ENCODE measurements at regions not wholly inside any gene's neighbourhood (a gene's known extent, or its start where the extent isn't known, plus 50 kb on each side); places are given as distances from the start of the nearest gene placed in this dataset.

- TF ChIP-seq CTCF (IDR thresholded peaks at IDR 0.05; ENCODE audit: unreplicated experiment): no peak
- POLR2A ChIA-PET: interaction anchor here (0.6 to 1.1 kb wide), 5 partner anchors 9 to 149 kb away, joined by 3 to 4 read pairs (median 3); no protein-coding TSS in a partner anchor
- H3K4me1 Mint-ChIP-seq (ENCODE audit: insufficient read depth, unreplicated experiment): peaks cover 23% of the 10 kb centered on the region
- no TSS peak for BruUV-seq (replicated peaks)
- no peaks in the 10 kb centered on the region for H3K36me3 Mint-ChIP-seq (ENCODE audit: insufficient read depth, unreplicated experiment)
- DNase-seq (ENCODE audit: unreplicated experiment): peak; percentile 29
- no peak overlapping the region for H3K4me3 Mint-ChIP-seq (ENCODE audit: unreplicated experiment)
- H3K27me3 Mint-ChIP-seq (ENCODE audit: insufficient read depth, unreplicated experiment): no peaks in the 10 kb centered on the region
- intact Hi-C loops (cut with micrococcal nuclease): no loop called here
- peak overlapping the region; percentile 91 for H3K27ac Mint-ChIP-seq (ENCODE audit: low read depth, unreplicated experiment)
- CTCF ChIA-PET: no interaction called here
- H3K9me3 Mint-ChIP-seq (ENCODE audit: unreplicated experiment): peaks cover 7% of the 10 kb centered on the region
Observed at GRCh38 chr2:122422384-122422991, 667.0 kb downstream of the TSN start.

DNA sequence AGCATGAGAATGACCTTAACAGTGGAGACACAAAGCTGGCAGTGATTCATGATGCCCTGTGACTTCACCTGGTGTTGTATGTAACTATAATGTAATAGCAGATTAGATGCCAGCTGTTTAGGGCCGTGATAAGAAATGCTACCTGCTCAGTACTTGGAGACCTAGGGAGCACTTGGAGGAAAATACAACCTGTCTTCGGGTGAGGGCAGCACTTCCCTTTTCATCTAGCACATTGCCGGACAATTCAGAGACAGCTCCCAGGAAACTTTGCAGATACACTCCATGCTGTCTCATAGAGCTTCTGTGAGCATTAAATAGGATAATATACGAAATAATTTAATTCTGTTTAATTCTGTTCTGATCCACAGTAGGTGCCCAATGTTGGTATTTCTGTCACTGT is 668.5 kb downstream of the TSN start:
- Mint-ChIP-seq H3K27ac (ENCODE audit: low read depth, unreplicated experiment) (no peak overlapping the region), H3K36me3 (ENCODE audit: insufficient read depth, unreplicated experiment) (no peaks in the 10 kb centered on the region), H3K27me3 (ENCODE audit: insufficient read depth, unreplicated experiment) (no peaks in the 10 kb centered on the region), H3K4me1 (ENCODE audit: insufficient read depth, unreplicated experiment) (peaks cover 18% of the 10 kb centered on the region), H3K9me3 (ENCODE audit: unreplicated experiment) (no peaks in the 10 kb centered on the region), H3K4me3 (ENCODE audit: unreplicated experiment) (no peak overlapping the region)
- no peak for DNase-seq (ENCODE audit: unreplicated experiment)
- POLR2A ChIA-PET: interaction anchor here (1.3 kb wide), 1 partner anchor 220 kb away, joined by 4 read pairs; no protein-coding TSS in a partner anchor
- CTCF ChIA-PET: interaction anchor here (0.6 to 1.2 kb wide), 2 partner anchors 14 to 287 kb away, joined by 3 to 4 read pairs; no protein-coding TSS in a partner anchor
- BruUV-seq (replicated peaks): no TSS peak
- no peak for TF ChIP-seq CTCF (IDR thresholded peaks at IDR 0.05; ENCODE audit: unreplicated experiment)
- intact Hi-C loops (cut with micrococcal nuclease): no loop called here

DNA sequence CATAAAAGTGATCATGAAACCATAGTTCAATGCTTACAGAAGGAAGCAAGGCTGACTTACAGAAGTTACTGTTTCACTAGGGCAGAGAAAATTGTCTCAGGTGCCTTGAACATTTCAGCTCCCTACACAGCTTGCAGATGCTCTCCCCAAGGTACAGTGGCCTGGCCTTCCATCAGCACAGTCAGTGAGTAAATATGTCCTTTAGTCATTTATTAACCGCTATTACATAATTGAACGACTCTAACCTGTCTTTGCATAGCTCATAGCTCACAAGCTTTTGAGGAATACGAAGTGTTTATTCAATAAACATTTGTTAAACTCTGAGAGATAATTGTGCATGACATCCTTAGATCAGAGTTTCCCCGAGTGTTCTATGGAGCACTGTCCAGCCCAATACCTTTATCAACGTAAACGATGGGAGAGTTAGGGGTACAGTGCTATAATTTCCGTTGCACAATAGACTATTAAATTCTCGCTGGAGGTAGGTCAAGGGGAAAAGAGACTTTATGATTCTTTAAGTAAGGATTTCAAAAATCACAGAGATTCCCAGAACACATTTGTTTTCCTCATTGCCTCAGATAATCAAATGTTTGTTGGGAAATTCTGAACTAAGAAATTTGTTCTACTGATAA is 677.8 kb downstream of the TSN start:
- Mint-ChIP-seq H3K4me1 (ENCODE audit: insufficient read depth, unreplicated experiment) (no peaks in the 10 kb centered on the region), H3K27me3 (ENCODE audit: insufficient read depth, unreplicated experiment) (no peaks in the 10 kb centered on the region), H3K9me3 (ENCODE audit: unreplicated experiment) (peaks cover 7% of the 10 kb centered on the region), H3K27ac (ENCODE audit: low read depth, unreplicated experiment) (no peak overlapping the region), H3K36me3 (ENCODE audit: insufficient read depth, unreplicated experiment) (no peaks in the 10 kb centered on the region), H3K4me3 (ENCODE audit: unreplicated experiment) (no peak overlapping the region)
- ChIA-PET POLR2A (no interaction called here), CTCF (interaction anchor here (1.1 kb wide), 1 partner anchor 242 kb away, joined by 3 read pairs; no protein-coding TSS in a partner anchor)
- no peak for DNase-seq (ENCODE audit: unreplicated experiment)
- no peak for TF ChIP-seq CTCF (IDR thresholded peaks at IDR 0.05; ENCODE audit: unreplicated experiment)
- BruUV-seq (replicated peaks): no TSS peak
- intact Hi-C loops (cut with micrococcal nuclease): no loop called here

- CTCF ChIA-PET: interaction anchor here (0.7 kb wide), 1 partner anchor 39 kb away, joined by 3 read pairs; no protein-coding TSS in a partner anchor
- POLR2A ChIA-PET: interaction anchor here (0.6 kb wide), 1 partner anchor 495 kb away, joined by 4 read pairs; no protein-coding TSS in a partner anchor
Observed at GRCh38 chr2:122445003-122445402, 689.6 kb downstream of the TSN start.

More at GRCh38 chr2:122445003-122445402, 689.6 kb downstream of the TSN start:
- no peak for DNase-seq (ENCODE audit: unreplicated experiment)
- TF ChIP-seq CTCF (IDR thresholded peaks at IDR 0.05; ENCODE audit: unreplicated experiment): no peak
- no peaks in the 10 kb centered on the region for H3K27me3 Mint-ChIP-seq (ENCODE audit: insufficient read depth, unreplicated experiment)
- BruUV-seq (replicated peaks): no TSS peak
- no peaks in the 10 kb centered on the region for H3K36me3 Mint-ChIP-seq (ENCODE audit: insufficient read depth, unreplicated experiment)
- intact Hi-C loops (cut with micrococcal nuclease): no loop called here
- no peak overlapping the region for H3K27ac Mint-ChIP-seq (ENCODE audit: low read depth, unreplicated experiment)
- no peak overlapping the region for H3K4me3 Mint-ChIP-seq (ENCODE audit: unreplicated experiment)
- H3K9me3 Mint-ChIP-seq (ENCODE audit: unreplicated experiment): peaks cover 17% of the 10 kb centered on the region
- no peaks in the 10 kb centered on the region for H3K4me1 Mint-ChIP-seq (ENCODE audit: insufficient read depth, unreplicated experiment)
